ENCODE measurements at regions not wholly inside any gene's neighbourhood (a gene's known extent, or its start where the extent isn't known, plus 50 kb on each side); places are given as distances from the start of the nearest gene placed in this dataset.

GRCh38 chr11:129503646-129504045 lies 128.0 kb downstream of the BARX2 start:
- no peaks in the 10 kb centered on the region for H3K27me3 ChIP-seq (ENCODE audit: insufficient read depth, low read depth, low read length)
- TF ChIP-seq EZH2 (IDR thresholded peaks at IDR 0.05; ENCODE audit: borderline replicate concordance, insufficient read depth, low read length, poor library complexity, severe bottlenecking), result no peak
- TF ChIP-seq POLR2AphosphoS5 (IDR thresholded peaks at IDR 0.05), result no peak
- TF ChIP-seq REST (IDR thresholded peaks at IDR 0.05; ENCODE audit: borderline replicate concordance), result no peak
- TF ChIP-seq EP300 (conservative IDR thresholded peaks at IDR 0.05; ENCODE audit: poor library complexity, severe bottlenecking), result no peak
- no peak for TF ChIP-seq RAD21 (conservative IDR thresholded peaks at IDR 0.05)
- no peak for TF ChIP-seq CTCF (IDR thresholded peaks at IDR 0.05; ENCODE audit: poor library complexity, severe bottlenecking)
- no peak for TF ChIP-seq TAF1 (IDR thresholded peaks at IDR 0.05; ENCODE audit: low read depth)
- no peak for TF ChIP-seq MXI1 (conservative IDR thresholded peaks at IDR 0.05; ENCODE audit: poor library complexity, severe bottlenecking)
- no peak for TF ChIP-seq SMC3 (conservative IDR thresholded peaks at IDR 0.05; ENCODE audit: poor library complexity)
- no peaks in the 10 kb centered on the region for H3K36me3 ChIP-seq (ENCODE audit: insufficient read depth, low read length)

GRCh38 chr11:129505266-129505665 lies 129.6 kb downstream of the BARX2 start:
- Histone ChIP-seq H3F3A (ENCODE audit: insufficient read depth, low read length, poor library complexity, severe bottlenecking) (no peaks in the 10 kb centered on the region), H3K36me3 (ENCODE audit: insufficient read depth, low read length) (no peaks in the 10 kb centered on the region), H2AFZ (ENCODE audit: low read depth, low read length) (no peak overlapping the region), H3K4me2 (ENCODE audit: low read length) (no peak overlapping the region), H3K9me3 (ENCODE audit: low read length) (no peaks in the 10 kb centered on the region), H3K79me2 (replicated peaks; ENCODE audit: insufficient read depth, low read length) (no peaks in the 10 kb centered on the region), H3K9ac (ENCODE audit: low read length) (no peak overlapping the region), H3K9me2 (ENCODE audit: insufficient read depth, low read length) (no peaks in the 10 kb centered on the region), H3K4me3 (ENCODE audit: low read length) (no peak overlapping the region), H3K27ac (ENCODE audit: low read length) (no peak overlapping the region), H3K27me3 (ENCODE audit: insufficient read depth, low read depth, low read length) (no peaks in the 10 kb centered on the region), H4K20me1 (ENCODE audit: insufficient read depth) (no peaks in the 10 kb centered on the region)
- TF ChIP-seq SMC3 (conservative IDR thresholded peaks at IDR 0.05; ENCODE audit: poor library complexity), result no peak

More at GRCh38 chr11:129503646-129504045, 128.0 kb downstream of the BARX2 start:
- Histone ChIP-seq H3K9me2 (ENCODE audit: insufficient read depth, low read length) (no peaks in the 10 kb centered on the region), H3K4me2 (ENCODE audit: low read length) (no peak overlapping the region), H3K79me2 (replicated peaks; ENCODE audit: insufficient read depth, low read length) (no peaks in the 10 kb centered on the region), H3K27ac (ENCODE audit: low read length) (no peak overlapping the region), H3K9ac (ENCODE audit: low read length) (no peak overlapping the region), H3F3A (ENCODE audit: insufficient read depth, low read length, poor library complexity, severe bottlenecking) (no peaks in the 10 kb centered on the region), H2AFZ (ENCODE audit: low read depth, low read length) (no peak overlapping the region), H3K4me3 (ENCODE audit: low read length) (no peak overlapping the region), H3K9me3 (ENCODE audit: low read length) (no peaks in the 10 kb centered on the region), H4K20me1 (ENCODE audit: insufficient read depth) (no peaks in the 10 kb centered on the region)

GRCh38 chr11:129508163-129508562 lies 132.5 kb downstream of the BARX2 start:
- Histone ChIP-seq H3K27ac (ENCODE audit: low read length) (no peak overlapping the region), H3K9me3 (ENCODE audit: low read length) (no peaks in the 10 kb centered on the region), H4K20me1 (ENCODE audit: insufficient read depth) (no peaks in the 10 kb centered on the region), H3K4me3 (ENCODE audit: low read length) (no peak overlapping the region), H3K9me2 (ENCODE audit: insufficient read depth, low read length) (no peaks in the 10 kb centered on the region), H3K9ac (ENCODE audit: low read length) (no peak overlapping the region), H2AFZ (ENCODE audit: low read depth, low read length) (no peak overlapping the region), H3K36me3 (ENCODE audit: insufficient read depth, low read length) (no peaks in the 10 kb centered on the region), H3K4me2 (ENCODE audit: low read length) (no peak overlapping the region), H3K27me3 (ENCODE audit: insufficient read depth, low read depth, low read length) (no peaks in the 10 kb centered on the region), H3F3A (ENCODE audit: insufficient read depth, low read length, poor library complexity, severe bottlenecking) (no peaks in the 10 kb centered on the region), H3K79me2 (replicated peaks; ENCODE audit: insufficient read depth, low read length) (no peaks in the 10 kb centered on the region)
- TF ChIP-seq MXI1 (conservative IDR thresholded peaks at IDR 0.05; ENCODE audit: poor library complexity, severe bottlenecking) (no peak), POLR2AphosphoS5 (IDR thresholded peaks at IDR 0.05) (no peak), RAD21 (conservative IDR thresholded peaks at IDR 0.05) (no peak), EZH2 (IDR thresholded peaks at IDR 0.05; ENCODE audit: borderline replicate concordance, insufficient read depth, low read length, poor library complexity, severe bottlenecking) (no peak), REST (IDR thresholded peaks at IDR 0.05; ENCODE audit: borderline replicate concordance) (no peak)
